K562 (cell line): ENCODE measurements at regions not wholly inside any gene's neighbourhood (a gene's known extent, or its start where the extent isn't known, plus 50 kb on each side); places are given as distances from the start of the nearest gene placed in this dataset.

Experiments
- ATAC-seq: fragments of 200-7000 bp; cut with Tn5 transposase; 3 replicates; pipeline ENCODE4 v1.9.1; 2020; ENCODE audit warnings: moderate library complexity
- BruUV-seq: library from RNA; stranded (reverse); fragments of 400-500 nt; replicated peaks from 2 replicates; lab custom pipeline; 2021; lab: Mats Ljungman, UMichigan
- CTCF ChIA-PET: fragments of 300-600 bp; formaldehyde crosslinking; extraction: SDS; loops from one replicate; lab custom pipeline; 2021; ENCODE audit warnings: low intra/inter-chr PET ratio; lab: Yijun Ruan, JAX
- POLR2A ChIA-PET: fragments of 300-600, 350-650 bp; sonication (Branson Sonifier 250); formaldehyde crosslinking; extraction: SDS; loops from one replicate; lab custom pipeline; 2021; ENCODE audit warnings: antibody characterized with exemption, inconsistent platforms; lab: Yijun Ruan, JAX
- DNase-seq, 4 experiments: peaks; one replicate each; pipeline versions ENCODE4 v3.0.0 to v3.0.0-alpha.2; 2011 to 2018; ENCODE audit warnings: low spot score in 3 of 4, mixed read lengths in 3 of 4; ENCODE audit errors: extremely low read depth in 1 of 4
- FAIRE-seq: peaks from 2 replicates; lab custom pipeline; 2011; peaks lifted over from hg19 to GRCh38; lab: Jason Lieb, UNC
- H2AFZ ChIP-seq: 2 replicates; pipeline ENCODE4 v1.6.0; 2011; ENCODE audit warnings: low read depth, low read length, control low read depth, inconsistent platforms
- H3K27ac ChIP-seq: fragments of 200-600 bp; 3 replicates; pipeline ENCODE4 v1.8.0; 2011; ENCODE audit warnings: low read depth, mild to moderate bottlenecking, control low read depth, inconsistent platforms, low read length, moderate library complexity, mixed read lengths; ENCODE audit errors: extremely low read depth
- H3K27me3 ChIP-seq, 2 experiments: fragments of 300-600 bp in 1 of 2; 2 replicates in 1 of 2; 3 replicates in 1 of 2; pipeline versions ENCODE4 v1.6.0 to v1.8.0; 2011; ENCODE audit warnings: inconsistent platforms in 2 of 2, low read length in 2 of 2, mild to moderate bottlenecking in 1 of 2, mixed read lengths in 1 of 2, moderate library complexity in 1 of 2; ENCODE audit not compliant: control insufficient read depth in 2 of 2, insufficient read depth in 2 of 2
- H3K36me3 ChIP-seq: fragments of 300-600 bp; 3 replicates; pipeline ENCODE4 v1.8.0; 2011; ENCODE audit warnings: mild to moderate bottlenecking, low read length, inconsistent platforms; ENCODE audit not compliant: control insufficient read depth, insufficient read depth
- H3K4me1 ChIP-seq, 2 experiments: fragments of 200-600 bp in 1 of 2; replicated peaks in 1 of 2; 2 replicates in 1 of 2; 3 replicates in 1 of 2; pipeline versions ENCODE4 v1.5.1 to v1.8.0; 2011; ENCODE audit warnings: inconsistent platforms in 2 of 2, low read length in 2 of 2, mild to moderate bottlenecking in 1 of 2, mixed read lengths in 1 of 2, moderate library complexity in 1 of 2; ENCODE audit not compliant: control insufficient read depth in 2 of 2, insufficient read depth in 2 of 2
- H3K4me2 ChIP-seq: 2 replicates; pipeline ENCODE4 v1.6.1; 2011; ENCODE audit warnings: low read length, control low read depth, inconsistent platforms, mixed read lengths; ENCODE audit not compliant: insufficient read depth
- H3K4me3 ChIP-seq: fragments of 200-600 bp; sonication (generic), shearing (Covaris generic); 2 replicates; pipeline ENCODE4 v1.5.1; 2016; ENCODE audit warnings: control low read depth, inconsistent platforms
- H3K79me2 ChIP-seq: fragments of 200-600 bp; 3 replicates; pipeline ENCODE4 v1.8.0; 2011; ENCODE audit warnings: low read length, inconsistent platforms; ENCODE audit not compliant: control insufficient read depth, insufficient read depth
- H3K9ac ChIP-seq, 2 experiments: 2 replicates each; pipeline versions ENCODE4 v1.6.0 to v1.6.1; 2011; ENCODE audit warnings: low read depth in 2 of 2, low read length in 2 of 2, control low read depth in 1 of 2, inconsistent platforms in 1 of 2, mild to moderate bottlenecking in 1 of 2, mixed read lengths in 1 of 2; ENCODE audit not compliant: insufficient read depth in 1 of 2
- H3K9me1 ChIP-seq: one replicate; pipeline ENCODE4 v1.6.0; 2011; ENCODE audit warnings: inconsistent platforms, mild to moderate bottlenecking, low read length, moderate library complexity; ENCODE audit not compliant: control insufficient read depth, insufficient read depth
- H3K9me3 ChIP-seq: replicated peaks from 2 replicates; pipeline ENCODE4 v1.5.1; 2011; ENCODE audit warnings: low read depth, low read length, inconsistent platforms; ENCODE audit not compliant: control insufficient read depth, insufficient read depth
- H4K20me1 ChIP-seq: replicated peaks from 2 replicates; pipeline ENCODE4 v1.6.1; 2011; ENCODE audit warnings: low read length, inconsistent platforms, mixed read lengths; ENCODE audit not compliant: control insufficient read depth, insufficient read depth
- DPF2 ChIP-seq: fragments of 450-650 bp; IDR thresholded peaks from 2 replicates; pipeline ENCODE4 v1.6.1; 2016
- GATA2 ChIP-seq: sonication (generic); formaldehyde crosslinking; IDR thresholded peaks from 2 replicates; pipeline ENCODE4 v1.4.0; 2020; ENCODE audit warnings: mild to moderate bottlenecking, missing genetic modification reagents
- JUND ChIP-seq, 2 experiments: IDR thresholded peaks; 2 replicates in 1 of 2; 3 replicates in 1 of 2; pipeline ENCODE4 v1.6.1; 2011; ENCODE audit warnings: borderline replicate concordance in 2 of 2, low read depth in 2 of 2, low read length in 2 of 2, improper control_type of control experiment in 1 of 2, missing biosample characterization in 1 of 2, missing genetic modification characterization in 1 of 2, missing genetic modification reagents in 1 of 2
- MAFG ChIP-seq: fragments of 450-650 bp; conservative IDR thresholded peaks from 2 replicates; pipeline ENCODE4 v1.6.1; 2016; ENCODE audit warnings: missing genetic modification characterization, missing compliant biosample characterization
- MEF2A ChIP-seq: IDR thresholded peaks from 2 replicates; pipeline ENCODE4 v1.6.1; 2011; ENCODE audit warnings: low read depth, mild to moderate bottlenecking, low read length, moderate library complexity; ENCODE audit not compliant: control insufficient read depth
- NR2C2 ChIP-seq, 2 experiments: fragments of 200-800 bp in 1 of 2; sonication (Bioruptor generic) in 1 of 2; sonication (generic) in 1 of 2; formaldehyde crosslinking in 1 of 2; IDR thresholded peaks; 2 replicates each; pipeline versions ENCODE4 v1.6.1 to v1.8.0; 2016 to 2022; ENCODE audit warnings: mild to moderate bottlenecking in 1 of 2, missing compliant biosample characterization in 1 of 2, missing genetic modification characterization in 1 of 2, missing genetic modification reagents in 1 of 2
- PHF20 ChIP-seq: fragments of 450-650 bp; IDR thresholded peaks from 2 replicates; pipeline ENCODE4 v1.6.1; 2018; ENCODE audit not compliant: partially characterized antibody
- SMAD4 ChIP-seq: fragments of 250-450 bp; sonication (Bioruptor Pico); conservative IDR thresholded peaks from 2 replicates; pipeline ENCODE4 v1.8.0; 2021; ENCODE audit warnings: inconsistent platforms, mild to moderate bottlenecking, moderate library complexity
- U2AF2 ChIP-seq: fragments of 200-400 bp; formaldehyde crosslinking; optimal IDR thresholded peaks from 2 replicates; pipeline ENCODE3; 2017; ENCODE audit warnings: low read depth, mild to moderate bottlenecking, low read length
- ZNF384 ChIP-seq: IDR thresholded peaks from 2 replicates; pipeline ENCODE4 v1.6.1; 2012; ENCODE audit warnings: low read depth, low read length, improper control_type of control experiment
- ZNF76 ChIP-seq: fragments of 250-450 bp; sonication (Bioruptor Pico); IDR thresholded peaks from 2 replicates; pipeline ENCODE4 v1.4.0; 2020; ENCODE audit warnings: mild to moderate bottlenecking, moderate library complexity, borderline replicate concordance
- WGBS: fragments of 100-300 bp; shearing (Covaris generic); methylation state at CpG from one replicate; pipeline ENCODE4 v1.1.6; 2016; ENCODE audit warnings: low coverage, mixed read lengths; ENCODE audit not compliant: insufficient coverage; ENCODE audit errors: missing lambda C conversion rate; 5-methylcytosine and 5-hydroxymethylcytosine counted together
- in situ Hi-C: fragments of 300-500 bp; cut with MboI; formaldehyde crosslinking; loops from 4 replicates; pipeline ENCODE4 v1.15.0; 2018; ENCODE audit warnings: inconsistent platforms, mixed read lengths
- intact Hi-C: fragments of 100-400 bp; cut with micrococcal nuclease; formaldehyde crosslinking; loops from 2 replicates; pipeline ENCODE4 v1.14.2; 2022
- TF ChIP-seq, protein P1 (sequence below), 3 experiments: fragments of 200-800 bp in 1 of 3; sonication (Bioruptor generic) in 1 of 3; sonication (generic) in 1 of 3; formaldehyde crosslinking in 1 of 3; IDR thresholded peaks; 2 replicates each; pipeline versions ENCODE4 v1.6.1 to v1.8.0; 2016 to 2022; ENCODE audit warnings: mild to moderate bottlenecking in 2 of 3, missing compliant biosample characterization in 2 of 3, missing genetic modification characterization in 2 of 3, missing genetic modification reagents in 1 of 3
- TF ChIP-seq, protein P2 (sequence below), 2 experiments: fragments of 200-800 bp in 1 of 2; sonication (Bioruptor generic) in 1 of 2; sonication (generic) in 1 of 2; formaldehyde crosslinking in 1 of 2; IDR thresholded peaks in 1 of 2; conservative IDR thresholded peaks in 1 of 2; 2 replicates each; pipeline versions ENCODE4 v1.5.0 to v1.6.1; 2016 to 2020; ENCODE audit warnings: missing compliant biosample characterization in 1 of 2, missing genetic modification characterization in 1 of 2, missing genetic modification reagents in 1 of 2

DNA sequence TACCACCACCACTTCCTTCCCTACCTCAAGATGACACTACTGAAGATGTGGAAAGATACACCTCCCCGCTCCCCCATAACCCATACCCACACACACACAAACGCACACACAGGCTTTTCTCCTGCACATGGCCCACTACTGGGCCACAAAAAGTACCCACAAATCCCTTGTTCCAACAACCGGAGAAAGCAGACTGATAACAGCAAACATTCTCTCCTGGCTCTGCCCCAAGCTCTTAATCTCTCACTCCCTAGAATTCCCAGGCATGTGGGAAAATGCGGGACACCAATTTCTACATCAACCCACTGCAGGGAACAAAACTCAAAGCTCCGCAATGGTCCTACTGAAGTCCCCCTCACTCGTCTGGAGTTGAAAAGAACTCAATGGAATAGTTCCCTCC is 611.0 kb upstream of the KLF4 start (continued):
- TF ChIP-seq DPF2 (peak; percentile 13; the same call in 1 of the 2 replicates), PHF20 (no peak)
- TF ChIP-seq, protein P1, sequence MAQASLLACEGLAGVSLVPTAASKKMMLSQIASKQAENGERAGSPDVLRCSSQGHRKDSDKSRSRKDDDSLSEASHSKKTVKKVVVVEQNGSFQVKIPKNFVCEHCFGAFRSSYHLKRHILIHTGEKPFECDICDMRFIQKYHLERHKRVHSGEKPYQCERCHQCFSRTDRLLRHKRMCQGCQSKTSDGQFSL (CRISPR knock-in tag; IDR thresholded peaks at IDR 0.05), result no peak
- TF ChIP-seq, protein P1 (tag; IDR thresholded peaks at IDR 0.05), result no peak

DNA sequence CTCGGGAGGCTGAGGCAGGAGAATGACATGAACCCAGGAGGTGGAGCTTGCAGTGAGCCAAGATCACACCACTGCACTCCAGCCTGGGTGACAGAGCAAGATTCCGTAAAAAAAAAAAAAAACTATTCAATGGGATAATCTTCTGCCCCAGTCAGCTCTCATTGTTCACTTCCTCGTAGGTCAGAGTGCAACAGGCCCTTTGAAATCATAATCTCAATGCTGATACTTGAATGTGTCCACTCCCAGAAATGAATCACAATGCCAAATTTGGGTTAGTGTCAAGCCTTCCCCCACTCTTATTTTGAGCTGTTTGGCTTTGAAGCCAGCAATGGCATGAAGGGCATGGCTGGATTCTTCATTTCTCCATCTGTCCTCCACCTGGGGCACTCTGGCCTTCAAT is 610.3 kb upstream of the KLF4 start:
- Histone ChIP-seq H3K27ac (no peak overlapping the region), H3K27me3 (no peaks in the 10 kb centered on the region), H3K79me2 (no peaks in the 10 kb centered on the region), H3K9me3 (no peaks in the 10 kb centered on the region), H3K4me3 (no peak overlapping the region), H3K36me3 (no peaks in the 10 kb centered on the region), H2AFZ (peak overlapping the region; percentile 34), H3K4me2 (no peak overlapping the region), H3K9ac (no peak overlapping the region), H3K9me1 (no peaks in the 10 kb centered on the region), H3K4me1 (peaks cover 19 to 59% of the 10 kb centered on the region in 2 experiments), H4K20me1 (no peaks in the 10 kb centered on the region)
- ChIA-PET CTCF (no interaction called here), POLR2A (interaction anchor here (1.2 kb wide), 1 partner anchor 51 kb away, joined by 3 read pairs; no protein-coding TSS in a partner anchor)
- WGBS, result 14% methylated on average over 3 of the region's 3 CpGs
- ATAC-seq (peak; percentile 42), DNase-seq (peak in 2 of 4 experiments; percentile 38 to 57), FAIRE-seq (no peak)
- intact Hi-C loops, result loop anchor here (10.0 kb wide), 1 partner anchor 315 kb away; no protein-coding TSS in a partner anchor
- in situ Hi-C loops, result no loop called here
- BruUV-seq, result no TSS peak
- TF ChIP-seq, protein P2, sequence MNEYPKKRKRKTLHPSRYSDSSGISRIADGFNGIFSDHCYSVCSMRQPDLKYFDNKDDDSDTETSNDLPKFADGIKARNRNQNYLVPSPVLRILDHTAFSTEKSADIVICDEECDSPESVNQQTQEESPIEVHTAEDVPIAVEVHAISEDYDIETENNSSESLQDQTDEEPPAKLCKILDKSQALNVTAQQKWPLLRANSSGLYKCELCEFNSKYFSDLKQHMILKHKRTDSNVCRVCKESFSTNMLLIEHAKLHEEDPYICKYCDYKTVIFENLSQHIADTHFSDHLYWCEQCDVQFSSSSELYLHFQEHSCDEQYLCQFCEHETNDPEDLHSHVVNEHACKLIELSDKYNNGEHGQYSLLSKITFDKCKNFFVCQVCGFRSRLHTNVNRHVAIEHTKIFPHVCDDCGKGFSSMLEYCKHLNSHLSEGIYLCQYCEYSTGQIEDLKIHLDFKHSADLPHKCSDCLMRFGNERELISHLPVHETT (CRISPR knock-in tag; conservative IDR thresholded peaks at IDR 0.05 in 1 of 2, IDR thresholded peaks at IDR 0.05 in 1 of 2), result 0 out of 4 replicates have a peak, but pooled peaks of 1 of the 2 experiments have one; percentile 62
- no peak for TF ChIP-seq SMAD4
- no peak for TF ChIP-seq NR2C2 (CRISPR knock-in tag; IDR thresholded peaks at IDR 0.05)
- peak; percentile 80 for TF ChIP-seq NR2C2 (tag; IDR thresholded peaks at IDR 0.05)
- no peak for TF ChIP-seq JUND (IDR thresholded peaks at IDR 0.05; ENCODE audit: borderline replicate concordance, low read depth, low read length)
- peak; percentile 34; the same call in 1 of the 3 replicates for TF ChIP-seq JUND (tag; IDR thresholded peaks at IDR 0.05; ENCODE audit: borderline replicate concordance, low read depth, low read length)
- TF ChIP-seq ZNF76 (CRISPR knock-in tag), result no peak
- no peak for TF ChIP-seq U2AF2
- TF ChIP-seq ZNF384, result peak; percentile 78
- peak; percentile 67; the same call in 1 of the 2 replicates for TF ChIP-seq MEF2A
- TF ChIP-seq MAFG (tag), result 0 out of 2 replicates have a peak, but pooled peaks have one; percentile 9
- no peak for TF ChIP-seq GATA2 (CRISPR knock-in tag)
